ENCODE measurements at regions not wholly inside any gene's neighbourhood (a gene's known extent, or its start where the extent isn't known, plus 50 kb on each side); places are given as distances from the start of the nearest gene placed in this dataset.
A peak's percentile ranks its signal among the peaks of the same experiment; 100 is the strongest.
"Not testable (repeated sequence)": the region's sequence is repeated elsewhere in the genome, so short reads cannot be mapped to it uniquely, and the experiment has no call there.

GRCh38 chr1:244758708-244759107 lies 76.8 kb upstream of the COX20 start:
- Mint-ChIP-seq H3K36me3 (ENCODE audit: low read depth) (no peaks in the 10 kb centered on the region), H3K27me3 (ENCODE audit: low read depth) (peaks cover 4% of the 10 kb centered on the region), H3K4me1 (ENCODE audit: low read depth) (no peaks in the 10 kb centered on the region), H3K27ac (no peak overlapping the region), H3K9me3 (peaks cover 1% of the 10 kb centered on the region), H3K4me3 (no peak overlapping the region)
- CTCF ChIA-PET = no interaction called here
- DNase-seq = no peak
- intact Hi-C loops (cut with micrococcal nuclease) = no loop called here

DNA sequence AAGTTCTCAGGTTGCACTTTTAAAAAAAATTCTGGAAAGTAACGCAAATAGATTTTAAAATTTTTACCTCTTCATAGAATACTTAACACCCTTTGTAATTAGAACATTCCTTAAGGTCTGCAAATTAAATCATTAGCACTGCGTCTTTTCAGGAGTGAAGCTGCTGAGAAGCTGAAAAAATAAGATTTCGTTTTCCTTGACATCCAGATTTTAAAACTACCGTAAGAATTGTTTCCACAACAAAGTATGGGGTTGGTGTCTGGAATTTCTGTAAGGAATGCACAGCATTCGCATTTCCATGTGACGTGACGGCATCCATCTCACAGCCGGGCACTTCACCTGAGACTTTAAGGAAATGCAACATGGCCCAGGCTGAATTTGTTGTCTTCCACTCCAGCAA lies 76.3 kb upstream of the COX20 start:
- Mint-ChIP-seq H3K36me3 (ENCODE audit: low read depth) (no peaks in the 10 kb centered on the region), H3K27me3 (ENCODE audit: low read depth) (peaks cover 4% of the 10 kb centered on the region), H3K9me3 (peaks cover 1% of the 10 kb centered on the region), H3K4me3 (no peak overlapping the region), H3K27ac (no peak overlapping the region), H3K4me1 (ENCODE audit: low read depth) (no peaks in the 10 kb centered on the region)
- intact Hi-C loops (cut with micrococcal nuclease) = no loop called here
- no peak for DNase-seq
- CTCF ChIA-PET = no interaction called here

- CTCF ChIA-PET = interaction anchor here (0.6 kb wide), 1 partner anchor 161 kb away, joined by 4 read pairs; no protein-coding TSS in a partner anchor
- no peaks in the 10 kb centered on the region for H3K36me3 Mint-ChIP-seq (ENCODE audit: low read depth)
- H3K27me3 Mint-ChIP-seq (ENCODE audit: low read depth) = peaks cover 6% of the 10 kb centered on the region
- no peaks in the 10 kb centered on the region for H3K4me1 Mint-ChIP-seq (ENCODE audit: low read depth)
- intact Hi-C loops (cut with micrococcal nuclease) = no loop called here
- DNase-seq = no peak
- no peak overlapping the region for H3K4me3 Mint-ChIP-seq
- H3K27ac Mint-ChIP-seq = no peak overlapping the region
- H3K9me3 Mint-ChIP-seq = peaks cover 1% of the 10 kb centered on the region
These were observed 75.0 kb upstream of the COX20 start for GRCh38 chr1:244760471-244760870.

GRCh38 chr1:244761279-244761678 lies 74.2 kb upstream of the COX20 start:
- no peak for DNase-seq
- Mint-ChIP-seq H3K4me3 (no peak overlapping the region), H3K27ac (no peak overlapping the region), H3K27me3 (ENCODE audit: low read depth) (peaks cover 6% of the 10 kb centered on the region), H3K4me1 (ENCODE audit: low read depth) (no peaks in the 10 kb centered on the region), H3K9me3 (peaks cover 1% of the 10 kb centered on the region), H3K36me3 (ENCODE audit: low read depth) (no peaks in the 10 kb centered on the region)
- CTCF ChIA-PET = no interaction called here
- intact Hi-C loops (cut with micrococcal nuclease) = no loop called here

DNA sequence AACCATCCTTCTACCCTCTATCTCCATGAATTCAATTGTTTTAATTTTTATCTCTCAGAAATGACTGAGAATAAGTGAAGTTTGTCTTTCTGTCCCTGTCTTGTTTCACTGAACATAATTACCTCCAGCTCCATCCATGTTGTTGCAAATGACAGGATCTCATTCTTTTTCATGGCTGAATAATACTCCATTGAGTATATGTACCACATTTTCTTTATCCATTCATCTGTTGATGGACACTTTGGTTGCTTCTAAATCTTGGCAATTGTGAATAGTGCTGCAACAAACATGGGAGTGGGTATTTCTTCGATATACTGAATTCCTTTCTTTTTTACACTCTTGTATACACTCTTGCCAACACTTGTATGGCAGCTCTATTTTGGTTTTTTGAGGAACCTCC lies 72.8 kb upstream of the COX20 start:
- Mint-ChIP-seq H3K9me3 (peaks cover 1% of the 10 kb centered on the region), H3K4me1 (ENCODE audit: low read depth) (no peaks in the 10 kb centered on the region), H3K36me3 (ENCODE audit: low read depth) (no peaks in the 10 kb centered on the region), H3K4me3 (no peak overlapping the region), H3K27ac (no peak overlapping the region), H3K27me3 (ENCODE audit: low read depth) (peaks cover 6% of the 10 kb centered on the region)
- CTCF ChIA-PET = no interaction called here
- no peak for DNase-seq
- intact Hi-C loops (cut with micrococcal nuclease) = no loop called here

GRCh38 chr1:244768186-244768585 lies 67.3 kb upstream of the COX20 start:
- CTCF ChIA-PET = no interaction called here
- Mint-ChIP-seq H3K4me3 (no peak overlapping the region), H3K36me3 (ENCODE audit: low read depth) (no peaks in the 10 kb centered on the region), H3K4me1 (ENCODE audit: low read depth) (no peaks in the 10 kb centered on the region), H3K9me3 (no peaks in the 10 kb centered on the region), H3K27me3 (ENCODE audit: low read depth) (peaks cover 3% of the 10 kb centered on the region), H3K27ac (peak overlapping the region; percentile 31)
- no peak for DNase-seq
- intact Hi-C loops (cut with micrococcal nuclease) = no loop called here

GRCh38 chr1:244768804-244769203 lies 66.7 kb upstream of the COX20 start:
- DNase-seq = no peak
- intact Hi-C loops (cut with micrococcal nuclease) = no loop called here
- H3K27me3 Mint-ChIP-seq (ENCODE audit: low read depth) = peaks cover 3% of the 10 kb centered on the region
- no peaks in the 10 kb centered on the region for H3K4me1 Mint-ChIP-seq (ENCODE audit: low read depth)
- no peaks in the 10 kb centered on the region for H3K9me3 Mint-ChIP-seq
- H3K4me3 Mint-ChIP-seq = no peak overlapping the region
- CTCF ChIA-PET = no interaction called here
- no peaks in the 10 kb centered on the region for H3K36me3 Mint-ChIP-seq (ENCODE audit: low read depth)
- no peak overlapping the region for H3K27ac Mint-ChIP-seq

GRCh38 chr1:244770556-244770955 lies 64.9 kb upstream of the COX20 start:
- H3K4me3 Mint-ChIP-seq; intact Hi-C loops (cut with micrococcal nuclease); H3K4me1 Mint-ChIP-seq (ENCODE audit: low read depth); DNase-seq; CTCF ChIA-PET; H3K9me3 Mint-ChIP-seq; H3K27ac Mint-ChIP-seq; H3K27me3 Mint-ChIP-seq (ENCODE audit: low read depth); H3K36me3 Mint-ChIP-seq (ENCODE audit: low read depth): not testable (repeated sequence)

DNA sequence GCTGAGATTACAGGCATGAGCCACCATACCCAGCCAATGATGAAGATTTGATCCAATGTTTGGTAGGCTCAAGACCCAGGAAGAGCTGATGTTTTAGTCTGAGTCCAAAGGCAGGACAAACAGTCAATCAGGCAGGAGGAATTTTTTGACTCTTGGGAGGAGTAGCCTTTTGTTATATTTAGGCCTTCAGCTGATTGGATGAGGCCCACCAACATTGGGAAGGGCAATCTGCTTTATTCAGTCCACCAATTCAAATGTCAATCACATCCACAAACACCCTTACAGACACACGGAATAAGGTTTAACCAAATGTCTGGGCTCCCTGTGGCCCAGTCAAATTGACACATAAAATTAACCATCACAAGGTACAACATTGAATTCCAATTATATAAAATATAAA lies 61.9 kb upstream of the COX20 start:
- CTCF ChIA-PET = interaction anchor here (0.7 kb wide), 1 partner anchor 14 kb away, joined by 3 read pairs; no protein-coding TSS in a partner anchor

DNA sequence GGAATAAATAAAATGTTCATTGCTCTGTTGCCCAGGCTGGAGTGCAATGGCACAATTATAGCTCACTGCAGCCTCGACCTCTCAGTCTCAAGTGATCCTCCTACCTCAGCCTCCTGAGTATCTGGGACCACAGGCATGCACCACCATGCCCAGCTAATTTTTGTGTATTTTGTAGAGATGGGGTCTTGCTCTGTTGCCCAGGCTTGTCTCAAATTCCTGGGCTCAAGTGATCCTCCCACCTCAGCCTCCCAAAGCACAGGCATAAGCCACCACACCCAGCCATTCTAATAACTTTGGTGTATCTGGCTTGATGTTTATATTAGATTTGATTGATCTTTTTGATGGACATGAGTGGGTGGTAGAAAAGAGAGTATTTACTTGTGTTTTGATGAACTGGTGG lies 58.7 kb upstream of the COX20 start:
- H3K27me3 Mint-ChIP-seq (ENCODE audit: low read depth); CTCF ChIA-PET; DNase-seq; H3K4me1 Mint-ChIP-seq (ENCODE audit: low read depth); H3K4me3 Mint-ChIP-seq; H3K9me3 Mint-ChIP-seq; intact Hi-C loops (cut with micrococcal nuclease); H3K36me3 Mint-ChIP-seq (ENCODE audit: low read depth); H3K27ac Mint-ChIP-seq: not testable (repeated sequence)

More for the DNA sequence above, 61.9 kb upstream of the COX20 start:
- H3K4me3 Mint-ChIP-seq = no peak overlapping the region
- DNase-seq = no peak
- H3K4me1 Mint-ChIP-seq (ENCODE audit: low read depth) = peaks cover 3% of the 10 kb centered on the region
- no peaks in the 10 kb centered on the region for H3K36me3 Mint-ChIP-seq (ENCODE audit: low read depth)
- no peak overlapping the region for H3K27ac Mint-ChIP-seq
- no peaks in the 10 kb centered on the region for H3K27me3 Mint-ChIP-seq (ENCODE audit: low read depth)
- no peaks in the 10 kb centered on the region for H3K9me3 Mint-ChIP-seq
- intact Hi-C loops (cut with micrococcal nuclease) = no loop called here

DNA sequence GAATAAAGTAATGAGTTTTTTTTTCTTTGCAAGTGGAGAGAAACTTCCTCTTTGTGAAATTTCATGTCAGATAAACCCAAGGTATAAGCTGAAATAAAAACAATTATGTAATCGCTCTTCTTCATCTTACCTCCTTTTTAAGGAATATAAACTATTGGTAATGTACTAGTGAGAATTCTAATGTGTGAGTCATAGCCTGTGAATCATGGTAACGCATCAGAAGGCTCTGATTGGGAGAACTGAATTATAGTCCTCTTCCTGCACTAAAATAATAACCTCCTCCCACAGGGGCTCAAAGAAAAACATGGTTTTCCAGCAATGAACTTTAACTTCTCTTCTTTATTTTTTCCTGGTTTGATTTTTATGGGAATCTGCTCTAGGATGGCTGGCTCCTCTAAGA lies 57.1 kb upstream of the COX20 start:
- Mint-ChIP-seq H3K27ac (no peak overlapping the region), H3K9me3 (no peaks in the 10 kb centered on the region), H3K36me3 (ENCODE audit: low read depth) (no peaks in the 10 kb centered on the region), H3K4me1 (ENCODE audit: low read depth) (peaks cover 7% of the 10 kb centered on the region), H3K4me3 (no peak overlapping the region), H3K27me3 (ENCODE audit: low read depth) (no peaks in the 10 kb centered on the region)
- CTCF ChIA-PET = interaction anchor here (1.2 kb wide), 1 partner anchor 18 kb away, joined by 8 read pairs; no protein-coding TSS in a partner anchor
- intact Hi-C loops (cut with micrococcal nuclease) = no loop called here
- DNase-seq = no peak

GRCh38 chr1:244779410-244779809 lies 56.0 kb upstream of the COX20 start:
- no peak overlapping the region for H3K4me3 Mint-ChIP-seq
- no peaks in the 10 kb centered on the region for H3K9me3 Mint-ChIP-seq
- H3K27ac Mint-ChIP-seq = no peak overlapping the region
- intact Hi-C loops (cut with micrococcal nuclease) = no loop called here
- no peaks in the 10 kb centered on the region for H3K27me3 Mint-ChIP-seq (ENCODE audit: low read depth)
- H3K4me1 Mint-ChIP-seq (ENCODE audit: low read depth) = peaks cover 7% of the 10 kb centered on the region
- no peaks in the 10 kb centered on the region for H3K36me3 Mint-ChIP-seq (ENCODE audit: low read depth)
- CTCF ChIA-PET = interaction anchor here (1.0 to 1.2 kb wide), 2 partner anchors 17 to 176 kb away, joined by 3 to 8 read pairs; no protein-coding TSS in a partner anchor
- no peak for DNase-seq

- no peaks in the 10 kb centered on the region for H3K9me3 Mint-ChIP-seq
- no peak overlapping the region for H3K4me3 Mint-ChIP-seq
- H3K27ac Mint-ChIP-seq = no peak overlapping the region
- CTCF ChIA-PET = interaction anchor here (0.6 kb wide), 2 partner anchors 148 to 153 kb away, joined by 3 to 5 read pairs; no protein-coding TSS in a partner anchor
- intact Hi-C loops (cut with micrococcal nuclease) = no loop called here
- H3K4me1 Mint-ChIP-seq (ENCODE audit: low read depth) = peaks cover 7% of the 10 kb centered on the region
- no peaks in the 10 kb centered on the region for H3K27me3 Mint-ChIP-seq (ENCODE audit: low read depth)
- DNase-seq = no peak
- H3K36me3 Mint-ChIP-seq (ENCODE audit: low read depth) = no peaks in the 10 kb centered on the region
These were observed 55.1 kb upstream of the COX20 start for GRCh38 chr1:244780311-244780710.

GRCh38 chr1:244782056-244782455 lies 53.4 kb upstream of the COX20 start:
- CTCF ChIA-PET = no interaction called here
- Mint-ChIP-seq H3K27ac (no peak overlapping the region), H3K4me3 (no peak overlapping the region), H3K36me3 (ENCODE audit: low read depth) (no peaks in the 10 kb centered on the region), H3K27me3 (ENCODE audit: low read depth) (no peaks in the 10 kb centered on the region), H3K4me1 (ENCODE audit: low read depth) (peaks cover 7% of the 10 kb centered on the region), H3K9me3 (no peaks in the 10 kb centered on the region)
- intact Hi-C loops (cut with micrococcal nuclease) = no loop called here
- no peak for DNase-seq
